ENCODE measurements at regions not wholly inside any gene's neighbourhood (a gene's known extent, or its start where the extent isn't known, plus 50 kb on each side); places are given as distances from the start of the nearest gene placed in this dataset.

- Histone ChIP-seq H2AFZ (ENCODE audit: control insufficient read depth, low read length) (no peak overlapping the region), H4K20me1 (ENCODE audit: control insufficient read depth, extremely low read depth, insufficient read depth, low read length) (no peaks in the 10 kb centered on the region), H3K9me1 (ENCODE audit: control insufficient read depth, extremely low read depth, insufficient read depth, low read length) (no peaks in the 10 kb centered on the region), H3K9me3 (ENCODE audit: control insufficient read depth, low read depth, low read length) (peaks cover 2% of the 10 kb centered on the region), H3K4me3 (ENCODE audit: control insufficient read depth in 2 of 3, extremely low read depth in 1 of 3, insufficient read depth in 2 of 3, low read depth in 1 of 3, low read length in 3 of 3) (no peak overlapping the region), H3K27me3 (ENCODE audit: control insufficient read depth, extremely low read depth, insufficient read depth, low read length) (no peaks in the 10 kb centered on the region), H3K4me2 (ENCODE audit: control insufficient read depth, extremely low read depth, insufficient read depth, low read depth, low read length) (no peak overlapping the region), H3K9ac (ENCODE audit: control insufficient read depth, extremely low read depth, insufficient read depth, low read length) (no peak overlapping the region), H3K27ac (ENCODE audit: control insufficient read depth, insufficient read depth, low read length) (no peak overlapping the region), H3K79me2 (ENCODE audit: control insufficient read depth, insufficient read depth, low read length) (no peaks in the 10 kb centered on the region), H3K4me1 (ENCODE audit: control insufficient read depth, extremely low read depth, insufficient read depth, low read length) (no peaks in the 10 kb centered on the region), H3K36me3 (ENCODE audit: control insufficient read depth in 2 of 2, extremely low read depth in 1 of 2, insufficient read depth in 2 of 2, low read length in 2 of 2) (no peaks in the 10 kb centered on the region)
- no peak for DNase-seq (ENCODE audit: low read depth, low spot score)
- no peak for FAIRE-seq
- TF ChIP-seq EZH2 (IDR thresholded peaks at IDR 0.05; ENCODE audit: low read length) (no peak), CTCF (optimal IDR thresholded peaks at IDR 0.05 in 1 of 3, IDR thresholded peaks at IDR 0.05 in 1 of 3, conservative IDR thresholded peaks at IDR 0.05 in 1 of 3; ENCODE audit: extremely low read depth in 1 of 3, insufficient read depth in 2 of 3, low read length in 3 of 3) (no peak)
- dilution Hi-C loops (cut with MboI; ENCODE audit: extremely low pct_ligation_motif_present, low sequenced_read_pairs), result no loop called here
These were observed 136.4 kb downstream of the ICE1 start for GRCh38 chr5:5558638-5559527.

GRCh38 chr5:5558102-5558501 lies 135.6 kb downstream of the ICE1 start:
- Histone ChIP-seq H3K4me1 (ENCODE audit: control insufficient read depth, extremely low read depth, insufficient read depth, low read length) (no peaks in the 10 kb centered on the region), H3K27me3 (ENCODE audit: control insufficient read depth, extremely low read depth, insufficient read depth, low read length) (no peaks in the 10 kb centered on the region)
- TF ChIP-seq EZH2 (IDR thresholded peaks at IDR 0.05; ENCODE audit: low read length), result no peak
- no peak for TF ChIP-seq CTCF (optimal IDR thresholded peaks at IDR 0.05 in 1 of 3, IDR thresholded peaks at IDR 0.05 in 1 of 3, conservative IDR thresholded peaks at IDR 0.05 in 1 of 3; ENCODE audit: extremely low read depth in 1 of 3, insufficient read depth in 2 of 3, low read length in 3 of 3)

More at GRCh38 chr5:5558102-5558501, 135.6 kb downstream of the ICE1 start:
- Histone ChIP-seq H3K9ac (ENCODE audit: control insufficient read depth, extremely low read depth, insufficient read depth, low read length) (no peak overlapping the region), H2AFZ (ENCODE audit: control insufficient read depth, low read length) (no peak overlapping the region), H3K9me3 (ENCODE audit: control insufficient read depth, low read depth, low read length) (peaks cover 2% of the 10 kb centered on the region), H3K27ac (ENCODE audit: control insufficient read depth, insufficient read depth, low read length) (no peak overlapping the region), H3K4me3 (ENCODE audit: control insufficient read depth in 2 of 3, extremely low read depth in 1 of 3, insufficient read depth in 2 of 3, low read depth in 1 of 3, low read length in 3 of 3) (no peak overlapping the region), H3K9me1 (ENCODE audit: control insufficient read depth, extremely low read depth, insufficient read depth, low read length) (no peaks in the 10 kb centered on the region), H3K79me2 (ENCODE audit: control insufficient read depth, insufficient read depth, low read length) (no peaks in the 10 kb centered on the region), H3K4me2 (ENCODE audit: control insufficient read depth, extremely low read depth, insufficient read depth, low read depth, low read length) (no peak overlapping the region), H3K36me3 (ENCODE audit: control insufficient read depth in 2 of 2, extremely low read depth in 1 of 2, insufficient read depth in 2 of 2, low read length in 2 of 2) (no peaks in the 10 kb centered on the region), H4K20me1 (ENCODE audit: control insufficient read depth, extremely low read depth, insufficient read depth, low read length) (no peaks in the 10 kb centered on the region)
- DNase-seq (ENCODE audit: low read depth, low spot score), result no peak
- dilution Hi-C loops (cut with MboI; ENCODE audit: extremely low pct_ligation_motif_present, low sequenced_read_pairs), result no loop called here
- no peak for FAIRE-seq

All from keratinocyte (primary cell).